GM21528 (cell line): ENCODE measurements at regions not wholly inside any gene's neighbourhood (a gene's known extent, or its start where the extent isn't known, plus 50 kb on each side); places are given as distances from the start of the nearest gene placed in this dataset.
"Not testable (repeated sequence)": the region's sequence is repeated elsewhere in the genome, so short reads cannot be mapped to it uniquely, and the experiment has no call there.

ENCODE experiments used
- ATAC-seq: cut with Tn5 transposase; IDR thresholded peaks from one replicate; pipeline ENCODE4 v1.9.1; 2021; ENCODE audit warnings: mild to moderate bottlenecking, moderate library complexity; ENCODE audit not compliant: unreplicated experiment, low FRiP score

DNA sequence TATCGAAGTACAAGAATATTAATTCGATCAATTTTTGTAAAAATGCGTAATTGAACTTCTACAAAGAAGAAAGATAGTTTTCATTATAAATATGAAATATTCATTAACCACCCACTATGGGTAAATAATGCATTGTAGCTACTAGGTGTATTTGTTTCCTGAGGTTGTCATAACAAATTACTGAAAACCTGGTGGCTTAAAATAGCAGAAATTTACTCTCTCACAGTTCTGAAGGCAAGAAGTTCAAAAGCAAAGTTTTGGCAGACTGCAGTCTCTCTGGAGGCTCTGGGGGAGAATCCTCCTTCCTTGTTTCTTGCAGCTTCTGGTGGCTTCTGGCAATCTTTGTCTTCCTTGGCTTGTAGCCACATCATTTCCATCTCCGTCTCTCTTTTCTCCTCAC, 99.2 kb upstream of the MIR17HG start:
- no peak for ATAC-seq

DNA sequence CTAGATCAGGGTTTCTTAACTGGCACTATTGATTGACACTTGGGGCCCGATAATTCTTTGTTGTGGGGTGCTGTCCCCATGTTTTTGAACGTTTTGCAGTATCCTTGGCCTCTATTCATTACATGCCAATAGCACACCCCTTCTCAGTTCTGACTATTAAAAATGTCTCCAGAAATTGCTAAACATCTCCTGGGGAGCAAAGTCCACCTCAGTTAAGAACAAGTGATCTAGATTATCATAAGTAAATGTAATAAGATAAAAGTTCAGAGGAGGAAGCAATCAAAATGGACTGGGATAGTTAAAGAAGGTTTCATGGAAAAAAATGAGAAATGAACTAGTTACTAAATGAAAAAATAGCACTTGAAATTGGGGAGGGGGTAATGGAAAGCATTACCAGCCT, 98.1 kb upstream of the MIR17HG start:
- ATAC-seq = no peak

DNA sequence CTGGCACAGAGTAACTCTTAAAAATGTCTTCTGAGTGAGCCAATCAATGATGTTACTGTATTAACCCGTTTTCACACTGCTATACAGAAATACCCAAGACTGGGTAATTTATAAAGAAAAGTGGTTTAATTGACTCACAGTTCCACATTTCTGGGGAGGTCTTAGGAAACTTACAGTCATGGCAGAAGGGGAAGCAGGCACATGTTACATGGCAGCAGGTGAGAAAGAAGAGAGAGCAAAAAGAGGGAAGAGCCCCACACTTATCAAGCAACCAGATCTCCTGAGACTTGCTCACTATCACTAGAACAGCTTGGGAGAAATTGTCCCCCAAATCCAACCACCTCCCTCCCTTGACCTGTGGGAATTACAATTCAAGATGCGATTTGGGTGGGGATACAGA, 97.6 kb upstream of the MIR17HG start:
- ATAC-seq = no peak

DNA sequence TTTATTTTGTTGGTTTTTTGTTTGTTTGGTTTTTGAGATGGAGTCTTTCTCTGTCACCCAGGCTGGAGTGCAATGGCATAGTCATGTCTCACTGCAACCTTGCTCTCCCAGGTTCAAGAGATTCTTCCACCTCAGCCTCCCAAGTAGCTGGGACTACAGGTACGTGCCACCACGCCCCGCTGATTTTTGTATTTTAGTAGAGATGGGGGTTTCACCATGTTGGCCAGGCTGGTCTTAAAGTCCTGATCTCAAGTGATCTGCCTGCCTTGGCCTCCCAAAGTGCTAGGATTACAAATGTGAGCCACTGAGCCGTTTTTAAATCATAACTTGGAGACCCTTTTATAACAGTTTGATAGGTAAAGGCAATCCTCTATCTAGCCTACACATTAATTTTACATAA, 95.9 kb upstream of the MIR17HG start:
- not testable (repeated sequence) for ATAC-seq

DNA sequence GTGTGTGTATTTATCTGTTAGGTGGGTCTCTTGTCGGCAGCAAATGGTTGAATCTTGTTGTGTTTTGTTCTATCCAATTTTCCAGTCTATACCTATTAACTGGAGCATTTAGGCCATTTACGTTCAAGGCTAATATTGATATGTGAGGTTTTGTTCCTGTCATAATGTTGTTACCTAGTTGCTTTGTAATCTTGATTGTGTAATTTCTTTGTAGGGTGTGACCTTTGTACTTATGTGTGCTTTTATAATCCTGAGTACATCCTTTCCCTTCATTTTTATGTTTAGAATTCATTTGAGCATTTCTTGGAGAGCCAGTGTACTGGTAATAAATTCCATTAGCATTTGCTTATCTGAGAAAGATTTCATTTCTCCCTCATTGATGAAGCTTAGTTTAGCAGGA, 83.0 kb upstream of the MIR17HG start:
- no peak for ATAC-seq

DNA sequence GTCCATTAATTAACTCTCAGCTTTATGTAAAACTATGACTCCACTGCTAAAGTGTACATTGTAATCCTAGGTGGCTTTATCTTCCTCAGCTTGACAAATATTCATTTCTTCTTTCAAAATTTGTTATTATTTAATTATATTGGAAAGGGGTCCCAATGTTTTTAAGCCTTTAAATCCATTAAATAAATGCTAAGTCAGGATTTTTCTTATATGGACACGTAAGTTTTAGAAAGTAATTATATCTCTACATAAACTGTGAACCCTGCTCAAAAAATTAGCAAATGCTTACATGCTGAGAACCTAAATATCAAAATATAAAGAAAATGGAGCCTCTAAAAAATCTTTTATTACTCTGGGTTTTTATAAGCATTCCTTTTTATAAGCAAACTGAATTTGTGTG, 78.2 kb upstream of the MIR17HG start:
- ATAC-seq = no peak

DNA sequence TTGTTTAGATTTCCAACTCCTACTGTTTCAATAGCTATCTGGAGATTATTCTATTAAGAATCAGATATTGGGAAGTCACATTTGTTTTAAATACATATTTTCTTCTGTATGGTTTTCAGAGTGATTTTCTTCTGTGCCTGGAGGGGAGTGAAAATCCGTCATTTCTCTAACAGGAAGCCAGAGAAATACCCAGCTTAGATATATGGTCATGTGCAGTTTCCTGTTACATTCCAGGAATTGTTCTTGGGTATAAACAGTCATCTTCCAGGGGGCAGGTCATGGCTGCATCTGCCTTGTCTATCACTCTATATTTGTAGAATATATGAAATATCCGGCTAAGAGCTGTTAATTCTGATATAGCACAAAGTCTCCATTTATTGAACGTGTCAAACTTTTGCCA, 77.5 kb upstream of the MIR17HG start:
- no peak for ATAC-seq

DNA sequence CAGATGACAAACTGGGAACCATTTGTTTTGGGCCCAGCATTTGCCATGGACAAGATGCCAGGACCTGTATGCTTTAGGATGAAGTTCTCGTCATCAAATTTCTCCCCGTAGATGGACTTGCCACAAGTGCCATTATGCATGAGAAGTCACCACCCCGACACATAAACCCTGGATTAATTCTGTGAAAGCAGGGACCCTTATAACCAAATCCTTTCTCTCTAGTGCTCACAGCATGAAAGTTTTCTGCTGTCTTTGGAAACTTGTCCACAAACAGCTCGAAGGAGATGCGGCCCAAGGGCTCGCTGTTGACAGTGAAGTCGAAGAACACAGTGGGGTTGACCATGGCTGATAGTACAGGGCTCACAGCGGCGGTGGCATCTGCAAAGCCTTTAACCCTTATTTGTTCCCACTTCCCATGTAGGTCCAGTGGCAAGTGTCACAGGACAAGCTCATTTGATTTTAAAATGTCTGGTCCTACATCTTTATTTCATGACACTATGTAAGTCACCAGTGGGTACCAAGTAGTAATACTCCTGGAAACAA, 75.2 kb upstream of the MIR17HG start:
- ATAC-seq = no peak

DNA sequence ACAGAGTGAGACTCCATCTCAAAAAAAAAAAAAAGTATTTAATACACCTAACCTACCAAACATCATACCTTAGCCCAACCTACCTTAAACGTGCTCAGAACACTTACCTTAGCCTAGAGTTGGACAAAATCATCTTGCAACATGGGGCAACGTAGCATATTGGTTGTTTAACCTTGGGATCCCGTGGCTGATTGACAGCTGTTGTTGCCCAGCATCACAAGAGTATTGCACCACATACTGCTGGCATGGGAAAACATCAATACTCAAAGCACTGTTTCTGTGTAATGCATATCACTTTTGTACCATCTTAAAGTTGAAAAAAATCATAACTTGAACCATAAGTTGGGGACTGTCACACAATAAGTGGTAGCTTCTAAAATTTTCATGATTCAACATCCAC, 73.8 kb upstream of the MIR17HG start:
- ATAC-seq = no peak

DNA sequence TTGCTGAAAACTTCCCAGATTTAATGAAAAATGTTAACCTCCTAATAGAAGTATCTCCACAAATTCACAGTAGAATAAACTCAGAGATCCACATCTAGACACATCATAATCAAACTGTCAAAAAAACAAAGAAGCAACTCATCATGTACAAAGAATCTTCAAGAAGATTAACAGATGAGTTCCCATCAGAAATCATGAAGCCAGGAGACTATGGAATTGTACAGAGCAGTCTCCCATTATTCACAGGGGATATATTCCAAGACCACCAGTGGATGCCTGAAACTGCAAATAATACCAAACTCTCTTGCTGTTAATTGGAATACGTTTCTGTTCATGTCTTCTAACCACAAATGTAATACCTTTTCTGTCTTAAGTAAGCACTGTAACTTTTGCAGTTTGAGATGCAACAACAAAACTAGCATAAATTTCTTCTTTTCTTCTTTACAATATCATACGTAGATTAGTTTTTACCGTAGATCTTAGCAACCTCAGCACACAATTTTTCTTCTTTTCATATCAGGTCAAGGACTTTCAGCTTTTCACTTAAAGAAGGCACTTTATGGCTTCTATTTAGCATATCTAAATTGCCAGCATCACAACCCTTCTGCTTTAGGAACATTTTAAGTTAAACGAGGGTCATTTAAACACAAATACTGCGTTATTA, 70.3 kb upstream of the MIR17HG start:
- ATAC-seq = no peak

DNA sequence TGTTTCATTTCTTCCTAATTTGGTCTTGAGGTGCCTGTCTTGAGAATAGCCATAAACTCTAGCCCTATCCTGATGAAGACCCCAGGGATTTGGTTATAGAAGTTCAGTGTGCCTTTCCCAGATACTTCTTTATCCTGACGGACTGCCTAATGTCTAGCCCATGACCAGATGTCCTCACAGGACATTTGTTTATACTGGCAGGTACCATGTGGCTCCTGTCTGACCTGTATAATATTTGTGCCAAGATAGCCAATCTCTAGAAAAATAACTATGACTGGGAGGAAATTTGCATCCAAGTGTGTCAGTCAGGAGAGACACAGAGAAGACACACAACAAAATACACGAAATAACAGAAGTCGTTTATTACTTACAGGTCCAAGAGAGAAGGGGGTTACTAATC, 69.2 kb upstream of the MIR17HG start:
- ATAC-seq = no peak

DNA sequence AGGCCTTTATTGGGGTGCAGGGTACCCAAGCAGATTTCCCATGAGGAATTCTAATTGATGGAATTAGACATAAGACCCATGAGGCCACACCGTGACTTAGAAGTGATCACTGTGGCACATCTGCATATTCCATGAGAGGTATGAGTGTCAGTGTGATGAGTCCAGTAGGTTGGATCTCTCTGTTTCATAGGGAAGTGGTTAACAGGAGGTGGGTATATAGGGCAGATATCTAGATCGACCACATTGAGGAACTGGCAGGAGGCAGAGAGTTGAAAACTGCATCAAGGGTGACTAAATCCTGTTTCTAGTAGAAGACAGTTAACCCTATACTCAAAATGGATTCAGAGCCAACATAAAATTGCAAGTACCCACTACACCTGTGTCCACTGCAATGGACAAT, 68.6 kb upstream of the MIR17HG start:
- no peak for ATAC-seq

DNA sequence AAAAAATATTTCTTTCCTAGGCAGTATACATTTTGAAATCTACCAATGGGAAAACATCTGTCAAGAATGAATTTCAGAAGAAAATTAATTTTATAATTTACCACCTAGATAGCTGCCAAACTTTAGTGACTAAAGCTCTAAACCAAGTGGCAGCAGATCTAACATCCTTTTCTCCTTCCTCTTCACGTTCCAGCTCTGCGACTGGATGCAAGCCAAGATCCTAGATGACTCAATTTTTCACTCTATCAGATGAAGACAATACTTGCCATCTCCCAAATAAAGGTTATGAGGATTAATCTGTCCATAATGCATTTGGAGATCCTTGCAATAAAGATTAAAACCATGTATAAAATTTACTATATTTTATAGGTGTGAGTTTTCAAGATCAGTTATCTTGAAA, 66.7 kb upstream of the MIR17HG start:
- ATAC-seq = no peak

DNA sequence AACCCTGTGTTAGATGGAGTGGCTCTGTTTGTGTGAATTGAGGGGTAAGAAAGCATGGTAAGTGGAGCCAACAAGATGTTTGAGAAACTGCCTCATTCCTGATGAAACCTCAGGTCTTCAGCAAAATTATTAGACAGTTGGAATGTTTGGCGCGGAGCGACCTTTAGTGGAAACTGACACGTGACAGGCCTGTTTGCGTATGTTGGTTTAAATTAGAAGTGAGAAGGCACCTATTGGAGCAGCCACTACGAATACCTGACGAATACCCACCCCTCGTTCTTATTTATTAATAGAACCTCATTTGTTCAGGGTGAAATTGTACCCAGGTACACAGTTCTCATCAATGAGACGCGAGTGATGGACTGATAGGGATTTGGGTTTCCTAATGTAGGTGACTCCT, 63.2 kb upstream of the MIR17HG start:
- no peak for ATAC-seq

DNA sequence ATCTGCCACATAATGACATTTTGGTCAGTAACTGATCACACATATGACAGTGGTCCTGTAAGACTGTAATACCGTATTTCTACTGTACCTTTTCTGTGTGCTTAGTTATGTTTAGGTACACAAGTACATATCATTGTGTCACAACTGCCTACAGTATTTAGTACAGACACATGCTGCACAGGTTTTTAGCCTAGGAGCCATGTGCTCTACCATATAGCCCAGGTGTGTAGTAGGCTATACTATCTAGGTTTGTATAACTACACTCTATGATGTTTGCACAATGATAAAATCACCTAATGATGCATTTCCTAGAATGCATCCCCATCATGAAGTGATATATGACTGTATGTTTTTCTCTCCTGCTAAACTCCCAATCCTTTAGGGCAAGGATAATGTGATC, 61.2 kb upstream of the MIR17HG start:
- no peak for ATAC-seq

DNA sequence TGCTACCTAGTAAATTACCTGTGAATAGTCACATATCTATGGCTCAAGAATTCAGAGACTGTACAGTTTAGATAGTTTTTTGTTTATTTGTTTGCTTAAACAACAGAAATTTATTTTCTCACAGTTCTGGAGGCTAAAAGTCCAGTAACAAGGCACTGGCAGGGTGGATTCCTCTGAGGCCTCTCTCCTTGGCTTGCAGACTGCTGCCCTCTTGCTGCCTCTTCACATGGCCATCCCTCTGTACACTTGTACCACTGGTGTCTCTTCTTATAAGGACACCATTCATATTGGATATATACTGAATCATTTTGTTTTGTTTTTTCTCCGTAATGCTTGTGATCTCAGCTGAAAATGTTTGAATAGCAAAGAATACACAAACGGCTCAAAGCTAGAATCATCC, 56.4 kb upstream of the MIR17HG start:
- ATAC-seq = no peak

DNA sequence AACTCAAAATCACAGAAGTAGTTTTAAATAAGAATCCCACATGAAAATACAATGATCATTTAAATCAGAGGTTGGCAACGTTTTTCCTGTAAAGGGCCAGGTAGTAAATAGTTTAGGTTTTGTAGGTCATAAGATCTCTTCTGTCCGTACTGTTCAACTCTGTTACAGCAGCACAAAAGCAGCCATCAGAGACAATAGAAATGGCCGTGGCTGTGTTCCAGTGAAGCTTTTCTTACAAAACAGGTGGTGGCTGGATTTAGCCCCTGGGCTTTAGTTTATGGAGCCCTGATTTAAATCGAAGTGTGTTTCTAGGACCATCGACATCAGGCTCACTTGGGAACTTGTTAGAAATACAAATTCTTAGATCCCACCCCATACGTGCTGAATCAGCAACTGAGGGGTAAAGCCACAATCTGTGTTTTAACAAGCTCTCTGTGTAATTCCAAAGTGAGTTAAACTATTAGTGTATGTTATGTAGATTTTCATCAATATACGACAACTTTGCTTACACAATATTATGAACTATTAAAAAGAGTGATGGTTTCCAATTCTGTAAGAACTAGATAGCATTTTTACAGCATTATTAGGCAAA, 54.8 kb upstream of the MIR17HG start:
- ATAC-seq = no peak

DNA sequence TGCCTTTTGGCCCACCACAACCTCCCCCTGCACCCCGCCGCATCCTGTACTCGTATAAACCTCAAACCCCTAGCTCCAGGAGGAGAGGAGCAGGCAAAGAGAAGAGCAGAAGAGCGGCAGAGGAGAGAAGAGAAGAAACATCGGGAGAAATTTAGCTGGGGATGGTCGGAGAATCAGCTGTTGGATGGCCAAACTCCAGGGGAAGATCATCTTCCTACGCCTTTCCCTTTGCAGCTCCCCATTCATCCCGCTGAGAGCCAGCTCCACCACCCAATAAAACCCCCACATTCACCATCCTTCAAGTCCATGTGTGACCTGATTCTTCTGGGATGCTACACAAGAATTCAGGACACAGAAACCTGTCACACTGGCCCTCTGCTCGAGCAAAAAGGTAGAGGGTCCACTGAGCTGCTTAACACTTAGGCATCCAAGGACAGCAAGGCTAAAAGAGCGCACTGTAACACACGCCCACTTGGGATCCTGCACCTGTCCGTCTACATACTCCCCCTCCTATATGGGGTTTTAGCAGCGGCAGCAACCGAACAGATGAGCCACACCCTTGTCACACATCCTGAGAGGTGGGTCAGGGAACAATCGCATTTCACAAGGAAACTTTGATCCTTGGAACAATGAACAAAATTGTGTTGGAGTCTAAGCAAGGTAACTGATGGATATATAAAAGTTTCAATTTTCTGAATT, 51.6 kb upstream of the MIR17HG start:
- ATAC-seq = no peak

DNA sequence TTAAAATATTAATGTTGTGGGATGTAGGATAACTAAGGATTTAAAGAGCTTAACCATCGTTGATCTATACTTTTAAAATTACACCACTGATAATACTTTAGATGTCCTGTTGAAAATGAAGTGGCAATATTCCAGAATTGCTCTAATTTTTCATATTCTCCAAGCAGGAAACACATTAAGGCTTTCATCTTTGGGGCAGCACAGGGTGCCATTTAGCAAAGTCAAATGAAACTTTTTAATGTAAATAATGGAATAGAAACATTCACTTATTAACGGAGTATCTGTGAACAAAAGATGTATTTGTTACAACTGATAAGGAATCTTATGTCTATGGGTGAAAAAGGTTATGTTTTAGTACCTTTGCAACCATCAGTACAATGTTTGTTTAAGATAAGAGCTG, 50.0 kb upstream of the MIR17HG start:
- ATAC-seq = no peak
